ENCODE measurements at regions not wholly inside any gene's neighbourhood (a gene's known extent, or its start where the extent isn't known, plus 50 kb on each side); places are given as distances from the start of the nearest gene placed in this dataset.

GRCh38 chr5:135642488-135642870, 63.7 kb upstream of the CXCL14 start:
- DNase-seq (ENCODE audit: low read depth, low spot score): no peak
- H3K27ac ChIP-seq: no peak overlapping the region

GRCh38 chr5:135641734-135642487, 63.1 kb upstream of the CXCL14 start:
- no peak overlapping the region for H3K27ac ChIP-seq
- DNase-seq (ENCODE audit: low read depth, low spot score): no peak

- no peak for DNase-seq (ENCODE audit: low read depth, low spot score)
- H3K27ac ChIP-seq: no peak overlapping the region
Observed at GRCh38 chr5:135641319-135641718, 62.5 kb upstream of the CXCL14 start.

GRCh38 chr5:135635451-135635850, 56.7 kb upstream of the CXCL14 start:
- DNase-seq (ENCODE audit: low read depth, low spot score): no peak

GRCh38 chr5:135632798-135633197, 54.0 kb upstream of the CXCL14 start:
- DNase-seq (ENCODE audit: low read depth, low spot score): no peak
- H3K27ac ChIP-seq: no peak overlapping the region

More at GRCh38 chr5:135635451-135635850, 56.7 kb upstream of the CXCL14 start:
- no peak overlapping the region for H3K27ac ChIP-seq

- DNase-seq (ENCODE audit: low read depth, low spot score): no peak
- H3K27ac ChIP-seq: no peak overlapping the region
Observed at GRCh38 chr5:135631391-135631790, 52.6 kb upstream of the CXCL14 start.

GRCh38 chr5:135629666-135630065, 50.9 kb upstream of the CXCL14 start:
- no peak for DNase-seq (ENCODE audit: low read depth, low spot score)
- no peak overlapping the region for H3K27ac ChIP-seq

GRCh38 chr5:135628771-135629563, 50.2 kb upstream of the CXCL14 start:
- no peak overlapping the region for H3K27ac ChIP-seq
- no peak for DNase-seq (ENCODE audit: low read depth, low spot score)

All from epithelial cell of prostate (primary cell).